Kasumi-1 (cell line): ENCODE measurements at regions not wholly inside any gene's neighbourhood (a gene's known extent, or its start where the extent isn't known, plus 50 kb on each side); places are given as distances from the start of the nearest gene placed in this dataset.
"Not testable (repeated sequence)": the region's sequence is repeated elsewhere in the genome, so short reads cannot be mapped to it uniquely, and the experiment has no call there.

Experiments used
- DNase-seq, 2 experiments: peaks; one replicate each; lab custom pipeline; 2025; lab: John Stamatoyannopoulos, UW

GRCh38 chr14:28119849-28120248, 646.7 kb upstream of the FOXG1 start:
- DNase-seq: no peak

- no peak for DNase-seq
These were observed 646.2 kb upstream of the FOXG1 start for GRCh38 chr14:28120391-28120790.

GRCh38 chr14:28121512-28122297, 644.9 kb upstream of the FOXG1 start:
- DNase-seq: no peak

- no peak for DNase-seq
These were observed 635.8 kb upstream of the FOXG1 start for GRCh38 chr14:28130610-28131284.

- no peak for DNase-seq
These were observed 628.2 kb upstream of the FOXG1 start for GRCh38 chr14:28138341-28138740.

GRCh38 chr14:28141662-28142061, 624.9 kb upstream of the FOXG1 start:
- DNase-seq: no peak

GRCh38 chr14:28142400-28143015, 624.1 kb upstream of the FOXG1 start:
- peak; percentile 19 to 31 for DNase-seq

- DNase-seq: no peak
These were observed 623.3 kb upstream of the FOXG1 start for GRCh38 chr14:28143316-28143715.

- DNase-seq: no peak
These were observed 614.7 kb upstream of the FOXG1 start for GRCh38 chr14:28151926-28152325.

- no peak for DNase-seq
These were observed 614.0 kb upstream of the FOXG1 start for GRCh38 chr14:28152453-28153044.

- DNase-seq: no peak
These were observed 609.2 kb upstream of the FOXG1 start for GRCh38 chr14:28157289-28157869.

GRCh38 chr14:28157887-28158791, 608.4 kb upstream of the FOXG1 start:
- DNase-seq: no peak

GRCh38 chr14:28161040-28161439, 605.5 kb upstream of the FOXG1 start:
- DNase-seq: no peak

- DNase-seq: no peak
These were observed 603.4 kb upstream of the FOXG1 start for GRCh38 chr14:28163233-28163632.

GRCh38 chr14:28163897-28164296, 602.7 kb upstream of the FOXG1 start:
- no peak for DNase-seq

- not testable (repeated sequence) for DNase-seq
These were observed 578.4 kb upstream of the FOXG1 start for GRCh38 chr14:28187902-28188830.

GRCh38 chr14:28196878-28197277, 569.7 kb upstream of the FOXG1 start:
- no peak for DNase-seq

GRCh38 chr14:28220391-28220790, 546.2 kb upstream of the FOXG1 start:
- no peak for DNase-seq

GRCh38 chr14:28240909-28241308, 525.7 kb upstream of the FOXG1 start:
- DNase-seq: no peak

GRCh38 chr14:28242895-28243294, 523.7 kb upstream of the FOXG1 start:
- no peak for DNase-seq
